ENCODE measurements at regions not wholly inside any gene's neighbourhood (a gene's known extent, or its start where the extent isn't known, plus 50 kb on each side); places are given as distances from the start of the nearest gene placed in this dataset.

GRCh38 chr15:81686021-81686420 lies 312.0 kb upstream of the TMC3 start:
- TF ChIP-seq CTCF (IDR thresholded peaks at IDR 0.05) (no peak), EZH2phosphoT487 (IDR thresholded peaks at IDR 0.05) (no peak), EZH2 (IDR thresholded peaks at IDR 0.05) (no peak)

GRCh38 chr15:81685237-81685636 lies 311.2 kb upstream of the TMC3 start:
- Mint-ChIP-seq H3K4me3 (no peak overlapping the region), H3K4me1 (no peaks in the 10 kb centered on the region), H3K27me3 (ENCODE audit: insufficient read depth, low read depth) (peaks cover 3% of the 10 kb centered on the region), H3K36me3 (no peaks in the 10 kb centered on the region), H3K27ac (no peak overlapping the region), H3K9me3 (peaks cover 31% of the 10 kb centered on the region)
- no peak for DNase-seq (ENCODE audit: low spot score)
- Histone ChIP-seq H3K9me3 (ENCODE audit: low read depth) (peaks cover 8% of the 10 kb centered on the region), H3K4me2 (no peak overlapping the region), H3K36me3 (peaks cover under 1% of the 10 kb centered on the region), H3K27me3 (no peaks in the 10 kb centered on the region), H2AFZ (replicated peaks) (no peak overlapping the region), H4K20me1 (ENCODE audit: low read depth) (no peaks in the 10 kb centered on the region), H3K79me2 (ENCODE audit: low read depth) (peaks cover 18% of the 10 kb centered on the region), H3K9ac (no peak overlapping the region), H3F3A (ENCODE audit: low read depth) (no peaks in the 10 kb centered on the region), H3K4me3 (no peak overlapping the region), H3K27ac (no peak overlapping the region), H3K4me1 (no peaks in the 10 kb centered on the region)
- TF ChIP-seq CTCF (IDR thresholded peaks at IDR 0.05) = no peak
- no peak for TF ChIP-seq EZH2 (IDR thresholded peaks at IDR 0.05)
- no peak for TF ChIP-seq EZH2phosphoT487 (IDR thresholded peaks at IDR 0.05)

More at GRCh38 chr15:81686021-81686420, 312.0 kb upstream of the TMC3 start:
- H3K4me1 ChIP-seq = no peaks in the 10 kb centered on the region
- H3K27ac Mint-ChIP-seq = no peak overlapping the region
- no peaks in the 10 kb centered on the region for H3K27me3 ChIP-seq
- no peak overlapping the region for H3K9ac ChIP-seq
- no peak overlapping the region for H3K4me3 ChIP-seq
- no peaks in the 10 kb centered on the region for H3K4me1 Mint-ChIP-seq
- no peak overlapping the region for H2AFZ ChIP-seq (replicated peaks)
- no peaks in the 10 kb centered on the region for H3K36me3 ChIP-seq
- H3F3A ChIP-seq (ENCODE audit: low read depth) = no peaks in the 10 kb centered on the region
- H3K27ac ChIP-seq = no peak overlapping the region
- H3K9me3 Mint-ChIP-seq = peaks cover 24% of the 10 kb centered on the region
- H3K36me3 Mint-ChIP-seq = no peaks in the 10 kb centered on the region
- H3K4me2 ChIP-seq = no peak overlapping the region
- no peaks in the 10 kb centered on the region for H4K20me1 ChIP-seq (ENCODE audit: low read depth)
- no peak overlapping the region for H3K4me3 Mint-ChIP-seq
- peaks cover 6% of the 10 kb centered on the region for H3K9me3 ChIP-seq (ENCODE audit: low read depth)
- peaks cover 3% of the 10 kb centered on the region for H3K27me3 Mint-ChIP-seq (ENCODE audit: insufficient read depth, low read depth)
- peaks cover 13% of the 10 kb centered on the region for H3K79me2 ChIP-seq (ENCODE audit: low read depth)
- DNase-seq (ENCODE audit: low spot score) = no peak

- no peak overlapping the region for H3K9ac ChIP-seq
- no peak overlapping the region for H3K27ac ChIP-seq
- no peak for DNase-seq (ENCODE audit: low spot score)
- Mint-ChIP-seq H3K27ac (no peak overlapping the region), H3K4me1 (no peaks in the 10 kb centered on the region), H3K36me3 (no peaks in the 10 kb centered on the region), H3K27me3 (ENCODE audit: insufficient read depth, low read depth) (no peaks in the 10 kb centered on the region), H3K9me3 (peaks cover 37% of the 10 kb centered on the region), H3K4me3 (no peak overlapping the region)
- TF ChIP-seq EZH2phosphoT487 (IDR thresholded peaks at IDR 0.05) = no peak
- no peaks in the 10 kb centered on the region for H3F3A ChIP-seq (ENCODE audit: low read depth)
- H4K20me1 ChIP-seq (ENCODE audit: low read depth) = no peaks in the 10 kb centered on the region
- H2AFZ ChIP-seq (replicated peaks) = no peak overlapping the region
- no peak overlapping the region for H3K4me3 ChIP-seq
- peaks cover 29% of the 10 kb centered on the region for H3K79me2 ChIP-seq (ENCODE audit: low read depth)
- H3K9me3 ChIP-seq (ENCODE audit: low read depth) = peaks cover 10% of the 10 kb centered on the region
- H3K36me3 ChIP-seq = peaks cover 9% of the 10 kb centered on the region
- H3K4me2 ChIP-seq = no peak overlapping the region
- no peaks in the 10 kb centered on the region for H3K27me3 ChIP-seq
- no peaks in the 10 kb centered on the region for H3K4me1 ChIP-seq
Measured at GRCh38 chr15:81680829-81681228, 306.8 kb upstream of the TMC3 start.

- Mint-ChIP-seq H3K9me3 (peaks cover 3% of the 10 kb centered on the region), H3K4me3 (no peak overlapping the region), H3K27me3 (ENCODE audit: insufficient read depth, low read depth) (peaks cover 4% of the 10 kb centered on the region), H3K4me1 (no peaks in the 10 kb centered on the region), H3K27ac (no peak overlapping the region), H3K36me3 (no peaks in the 10 kb centered on the region)
- Histone ChIP-seq H3K27me3 (no peaks in the 10 kb centered on the region), H3K4me1 (no peaks in the 10 kb centered on the region), H2AFZ (replicated peaks) (no peak overlapping the region), H3K9ac (no peak overlapping the region), H4K20me1 (ENCODE audit: low read depth) (no peaks in the 10 kb centered on the region), H3K36me3 (no peaks in the 10 kb centered on the region), H3K4me3 (no peak overlapping the region), H3F3A (ENCODE audit: low read depth) (no peaks in the 10 kb centered on the region), H3K79me2 (ENCODE audit: low read depth) (no peaks in the 10 kb centered on the region), H3K27ac (no peak overlapping the region), H3K9me3 (ENCODE audit: low read depth) (no peaks in the 10 kb centered on the region), H3K4me2 (no peak overlapping the region)
- DNase-seq (ENCODE audit: low spot score) = no peak
- TF ChIP-seq EZH2 (IDR thresholded peaks at IDR 0.05) = no peak
- TF ChIP-seq EZH2phosphoT487 (IDR thresholded peaks at IDR 0.05) = no peak
- no peak for TF ChIP-seq CTCF (IDR thresholded peaks at IDR 0.05)
Measured at GRCh38 chr15:81666839-81667238, 292.8 kb upstream of the TMC3 start.

Measured in neural progenitor cell (in vitro differentiated cells).